ENCODE measurements at regions not wholly inside any gene's neighbourhood (a gene's known extent, or its start where the extent isn't known, plus 50 kb on each side); places are given as distances from the start of the nearest gene placed in this dataset.
"Not testable (repeated sequence)": the region's sequence is repeated elsewhere in the genome, so short reads cannot be mapped to it uniquely, and the experiment has no call there.

GRCh38 chr1:146399225-146399624 is 170.4 kb upstream of the NOTCH2NLA start:
- not testable (repeated sequence) for H3K36me3 Mint-ChIP-seq, H3K27me3 Mint-ChIP-seq, H3K9me3 Mint-ChIP-seq
- Mint-ChIP-seq H3K4me3 (peak overlapping the region in 8 of 10 donors; percentile 32 to 74 (median 62)), H3K4me1 (peaks cover 14 to 33% (median 28%) of the 10 kb centered on the region in 4 donors), H3K27ac (peak overlapping the region in 9 of 10 donors; percentile 76 to 94 (median 91))
- ATAC-seq (peak; percentile 87), DNase-seq (peak in 3 of 10 donors; percentile 47 to 70 (median 67))
- POLR2A ChIA-PET, result interaction anchor here (1.0 kb wide), 1 partner anchor 22 kb away, joined by 7 read pairs; no protein-coding TSS in a partner anchor

GRCh38 chr1:146396801-146397200 is 168.0 kb upstream of the NOTCH2NLA start:
- POLR2A ChIA-PET, H3K9me3 Mint-ChIP-seq, ATAC-seq, H3K27me3 Mint-ChIP-seq, H3K36me3 Mint-ChIP-seq: not testable (repeated sequence)
- Mint-ChIP-seq H3K4me1 (peaks cover 14 to 27% (median 26%) of the 10 kb centered on the region in 4 donors), H3K4me3 (peak overlapping the region in 2 of 10 donors; percentile 15 to 58), H3K27ac (peak overlapping the region in 3 of 10 donors; percentile 70 to 84 (median 84))
- DNase-seq, result peak in 1 of 10 donors; percentile 19

GRCh38 chr1:146396242-146396641 is 167.4 kb upstream of the NOTCH2NLA start:
- H3K27ac Mint-ChIP-seq, ATAC-seq, H3K4me3 Mint-ChIP-seq, H3K9me3 Mint-ChIP-seq, H3K36me3 Mint-ChIP-seq, DNase-seq, H3K27me3 Mint-ChIP-seq, POLR2A ChIA-PET: not testable (repeated sequence)
- peaks cover 9 to 22% (median 20%) of the 10 kb centered on the region in 4 donors for H3K4me1 Mint-ChIP-seq

- H3K9me3 Mint-ChIP-seq, DNase-seq, H3K36me3 Mint-ChIP-seq, POLR2A ChIA-PET, H3K27me3 Mint-ChIP-seq, H3K4me1 Mint-ChIP-seq: not testable (repeated sequence)
- ATAC-seq, result peak in 1 of 2 donors; percentile 31
- peak overlapping the region in 3 of 10 donors; percentile 43 to 51 (median 43) for H3K4me3 Mint-ChIP-seq
- H3K27ac Mint-ChIP-seq, result peak overlapping the region in 1 of 10 donors; percentile 53
Measured at GRCh38 chr1:146393796-146394195, 165.0 kb upstream of the NOTCH2NLA start.

GRCh38 chr1:146393154-146393553 is 164.3 kb upstream of the NOTCH2NLA start:
- H3K9me3 Mint-ChIP-seq, H3K4me3 Mint-ChIP-seq, H3K27me3 Mint-ChIP-seq, POLR2A ChIA-PET, H3K36me3 Mint-ChIP-seq, DNase-seq, ATAC-seq: not testable (repeated sequence)
- Mint-ChIP-seq H3K4me1 (peaks cover 2 to 10% (median 8%) of the 10 kb centered on the region in 4 donors), H3K27ac (peak overlapping the region in 1 of 10 donors; percentile 63)

- DNase-seq, H3K36me3 Mint-ChIP-seq, H3K9me3 Mint-ChIP-seq, H3K27ac Mint-ChIP-seq, H3K4me3 Mint-ChIP-seq, H3K27me3 Mint-ChIP-seq, POLR2A ChIA-PET, ATAC-seq: not testable (repeated sequence)
- peaks cover 5 to 14% (median 12%) of the 10 kb centered on the region in 4 donors for H3K4me1 Mint-ChIP-seq
Measured at GRCh38 chr1:146389178-146389577, 160.4 kb upstream of the NOTCH2NLA start.

DNA sequence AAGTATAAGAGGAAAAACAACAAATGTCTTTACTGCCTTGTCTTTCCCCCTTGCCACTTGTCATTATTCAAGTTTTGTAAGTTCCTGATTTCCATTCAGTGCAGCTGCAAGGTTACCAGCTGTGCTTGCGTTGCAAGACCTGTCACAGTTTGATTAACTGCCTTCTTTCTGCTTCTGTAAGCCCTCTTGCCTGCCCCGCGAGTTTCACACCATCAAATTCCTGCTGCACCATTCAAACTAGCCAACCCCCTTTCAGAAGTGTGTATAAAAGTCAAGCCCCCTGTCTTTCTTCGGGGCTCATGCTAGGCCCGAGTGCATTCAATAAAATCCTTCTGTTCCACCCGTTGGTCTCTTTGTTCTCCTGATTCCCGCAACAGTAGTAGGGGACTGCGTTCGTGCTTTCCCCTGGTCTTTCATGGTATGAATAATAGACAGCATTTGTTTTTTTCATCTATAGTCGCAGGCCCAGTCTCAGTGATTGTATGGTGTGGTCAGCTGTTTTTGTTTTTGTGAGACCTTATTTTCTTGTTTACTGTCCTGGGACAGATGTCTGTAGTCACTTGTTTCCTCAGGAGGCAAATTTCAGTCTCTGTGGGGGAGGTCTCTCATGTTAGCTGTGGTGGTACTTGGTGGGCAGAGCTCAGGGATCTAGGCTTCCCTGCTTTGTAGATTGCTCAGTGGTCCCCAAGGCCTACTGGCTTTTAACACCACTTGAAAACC is 159.1 kb upstream of the NOTCH2NLA start:
- POLR2A ChIA-PET, result interaction anchor here (0.9 to 1.0 kb wide), 3 partner anchors 11 to 16 kb away, joined by 3 to 15 read pairs (median 4); no protein-coding TSS in a partner anchor
- ATAC-seq, H3K27me3 Mint-ChIP-seq, H3K9me3 Mint-ChIP-seq, H3K36me3 Mint-ChIP-seq: not testable (repeated sequence)
- H3K27ac Mint-ChIP-seq, result peak overlapping the region; percentile 96 to 100 (median 100)
- H3K4me1 Mint-ChIP-seq, result peaks cover 5 to 14% (median 12%) of the 10 kb centered on the region in 4 donors
- peak in 1 of 10 donors; percentile 36 for DNase-seq
- peak overlapping the region; percentile 85 to 100 (median 97) for H3K4me3 Mint-ChIP-seq

DNA sequence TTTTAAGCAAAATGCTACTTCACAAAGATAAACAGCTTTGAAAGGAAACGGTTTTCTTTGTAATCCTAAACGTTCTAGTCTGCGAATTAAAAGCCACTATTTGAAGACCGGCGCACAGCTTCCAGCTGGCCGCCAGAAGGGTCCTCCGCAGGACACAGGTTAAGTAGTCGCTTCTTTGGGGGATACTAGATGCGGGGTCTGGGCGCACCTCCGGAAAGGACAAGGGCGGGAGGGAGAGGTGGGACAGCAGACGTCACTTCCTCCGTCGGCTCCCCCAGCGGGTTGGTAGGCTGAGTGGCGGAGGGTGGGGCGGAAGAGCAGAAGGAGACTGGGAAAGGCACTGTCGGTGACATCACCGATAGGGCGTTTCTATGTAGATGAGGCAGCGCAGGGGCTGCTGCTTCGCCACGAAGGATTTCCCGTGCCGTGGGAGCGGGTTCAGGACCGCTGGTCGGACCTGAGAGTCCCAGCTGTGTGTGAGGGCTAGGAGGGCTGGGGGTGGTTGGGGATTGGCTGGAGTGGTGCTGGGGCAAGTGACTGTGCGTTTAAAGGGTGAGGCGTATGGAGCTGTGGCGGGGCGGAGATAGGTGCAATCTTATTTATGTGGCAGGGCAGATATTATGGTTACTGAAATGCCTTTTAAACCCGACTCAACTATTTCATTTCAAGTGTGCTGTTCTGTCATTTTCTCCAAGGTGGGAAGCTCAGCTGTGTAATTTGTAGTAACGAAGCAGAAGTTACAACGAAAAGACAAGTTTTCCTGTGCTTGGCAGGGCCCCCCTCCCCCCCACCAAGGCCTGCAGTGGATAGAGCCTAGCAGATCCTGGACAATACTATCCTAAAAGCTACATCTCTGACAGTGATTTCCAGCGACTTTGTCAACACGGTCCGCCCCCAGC is 158.3 kb upstream of the NOTCH2NLA start:
- peak in 9 of 10 donors; percentile 41 to 88 (median 68) for DNase-seq
- H3K9me3 Mint-ChIP-seq, H3K36me3 Mint-ChIP-seq, H3K27me3 Mint-ChIP-seq: not testable (repeated sequence)
- ATAC-seq, result peak; percentile 83 to 86
- POLR2A ChIA-PET, result interaction anchor here (0.9 to 1.0 kb wide), 3 partner anchors 10 to 17 kb away, joined by 3 to 15 read pairs (median 4); no protein-coding TSS in a partner anchor
- H3K27ac Mint-ChIP-seq, result peak overlapping the region; percentile 96 to 100 (median 100)
- H3K4me3 Mint-ChIP-seq, result peak overlapping the region; percentile 85 to 100 (median 97)
- peaks cover 5 to 14% (median 11%) of the 10 kb centered on the region in 4 donors for H3K4me1 Mint-ChIP-seq

DNA sequence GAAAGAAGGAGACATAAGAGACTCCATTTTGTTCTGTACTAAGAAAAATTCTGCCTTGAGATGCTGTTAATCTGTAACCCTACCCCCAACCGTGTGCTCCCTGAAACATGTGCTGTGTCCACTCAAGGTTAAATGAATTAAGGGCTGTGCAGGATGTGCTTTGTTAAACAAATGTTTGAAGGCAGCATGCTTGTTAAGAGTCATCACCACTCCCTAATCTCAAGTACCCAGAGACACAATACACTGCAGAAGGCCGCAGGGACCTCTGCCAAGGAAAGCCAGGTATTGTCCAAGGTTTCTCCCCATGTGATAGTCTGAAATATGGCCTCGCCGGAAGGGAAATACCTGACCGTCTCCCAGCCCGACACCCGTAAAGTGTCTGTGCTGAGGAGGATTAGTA is 152.4 kb upstream of the NOTCH2NLA start:
- H3K9me3 Mint-ChIP-seq, H3K27ac Mint-ChIP-seq, POLR2A ChIA-PET, H3K36me3 Mint-ChIP-seq, H3K27me3 Mint-ChIP-seq, H3K4me3 Mint-ChIP-seq, ATAC-seq, DNase-seq: not testable (repeated sequence)
- H3K4me1 Mint-ChIP-seq, result peaks cover 8 to 12% (median 10%) of the 10 kb centered on the region in 4 donors

DNA sequence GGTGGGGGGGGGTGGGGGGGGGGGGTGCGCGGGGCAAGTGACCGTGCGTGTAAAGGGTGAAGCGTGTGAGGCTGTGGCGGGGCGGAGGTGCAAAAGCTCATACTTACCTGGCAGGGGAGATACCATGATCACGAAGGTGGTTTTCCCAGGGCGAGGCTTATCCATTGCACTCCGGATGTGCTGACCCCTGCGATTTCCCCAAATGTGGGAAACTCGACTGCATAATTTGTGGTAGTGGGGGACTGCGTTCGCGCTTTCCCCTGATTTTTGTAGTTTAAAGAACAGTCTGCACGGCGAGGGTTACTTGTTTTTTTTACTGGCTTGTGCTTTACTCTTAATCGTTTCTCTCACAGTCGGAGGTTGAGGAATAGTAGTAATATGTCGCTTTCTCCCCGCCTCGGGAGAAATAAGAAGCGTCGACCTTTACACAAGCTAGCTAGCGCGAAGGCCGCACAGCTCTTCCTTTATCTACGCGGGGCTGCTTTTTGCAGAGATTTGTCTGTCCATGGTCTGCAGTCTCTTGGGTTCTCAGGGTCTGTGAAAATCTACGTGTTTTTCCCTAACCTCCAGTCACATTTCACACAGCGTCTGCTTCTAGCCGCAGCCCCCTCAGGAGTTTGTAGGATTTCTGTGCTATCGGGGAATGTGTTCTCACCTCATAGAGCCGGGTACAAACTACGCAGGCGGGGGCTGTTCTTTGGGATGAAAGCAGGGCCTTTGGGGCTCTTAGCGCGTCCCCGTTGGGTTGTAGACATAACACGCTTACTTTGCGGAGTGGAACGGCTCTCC is 148.1 kb upstream of the NOTCH2NLA start:
- POLR2A ChIA-PET, result interaction anchor here (0.5 to 2.5 kb wide), 5 partner anchors 10 to 673 kb away, joined by 3 to 15 read pairs (median 7); no protein-coding TSS in a partner anchor
- peak overlapping the region; percentile 95 to 100 (median 98) for H3K27ac Mint-ChIP-seq

DNA sequence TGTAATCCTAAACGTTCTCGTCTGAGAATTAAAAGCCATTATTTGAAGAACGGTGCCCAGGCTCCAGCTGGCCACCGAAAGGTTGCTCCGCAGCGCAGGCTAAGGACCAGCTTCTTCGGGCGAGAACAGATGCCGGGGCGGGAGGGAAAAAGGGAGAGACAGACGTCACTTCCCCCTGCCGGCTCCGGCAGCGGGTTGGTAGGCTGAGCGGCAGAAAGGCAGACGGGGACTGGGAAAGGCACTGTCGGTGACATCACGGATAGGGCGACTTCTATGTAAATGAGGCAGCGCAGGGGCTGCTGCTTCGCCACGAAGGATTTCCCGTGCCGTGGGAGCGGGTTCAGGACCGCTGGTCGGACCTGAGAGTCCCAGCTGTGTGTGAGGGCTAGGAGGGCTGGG is 147.5 kb upstream of the NOTCH2NLA start:
- Mint-ChIP-seq H3K4me3 (peak overlapping the region; percentile 84 to 96 (median 90)), H3K27ac (peak overlapping the region; percentile 95 to 100 (median 98)), H3K4me1 (peaks cover 10 to 24% (median 19%) of the 10 kb centered on the region in 4 donors)
- not testable (repeated sequence) for H3K9me3 Mint-ChIP-seq, H3K36me3 Mint-ChIP-seq, H3K27me3 Mint-ChIP-seq
- ATAC-seq (peak; percentile 44 to 49), DNase-seq (peak; percentile 56 to 92 (median 82))
- POLR2A ChIA-PET, result interaction anchor here (0.6 to 2.5 kb wide), 4 partner anchors 11 to 562 kb away, joined by 3 to 15 read pairs (median 7); no protein-coding TSS in a partner anchor

More for the DNA sequence above, 148.1 kb upstream of the NOTCH2NLA start:
- peak; percentile 31 to 91 (median 84) for DNase-seq
- H3K36me3 Mint-ChIP-seq, H3K27me3 Mint-ChIP-seq, H3K9me3 Mint-ChIP-seq: not testable (repeated sequence)
- Mint-ChIP-seq H3K4me3 (peak overlapping the region; percentile 84 to 96 (median 90)), H3K4me1 (peaks cover 10 to 24% (median 19%) of the 10 kb centered on the region in 4 donors)
- peak; percentile 87 to 90 for ATAC-seq

- Mint-ChIP-seq H3K27ac (peak overlapping the region in 7 of 10 donors; percentile 31 to 83 (median 68)), H3K4me3 (peak overlapping the region in 7 of 10 donors; percentile 24 to 76 (median 51)), H3K4me1 (peaks cover 10 to 24% (median 19%) of the 10 kb centered on the region in 4 donors)
- H3K9me3 Mint-ChIP-seq, ATAC-seq, DNase-seq, POLR2A ChIA-PET, H3K27me3 Mint-ChIP-seq, H3K36me3 Mint-ChIP-seq: not testable (repeated sequence)
Measured at GRCh38 chr1:146375108-146375507, 146.3 kb upstream of the NOTCH2NLA start.

Measured in naive thymus-derived CD8-positive, alpha-beta T cell (primary cell).